ENCODE measurements at regions not wholly inside any gene's neighbourhood (a gene's known extent, or its start where the extent isn't known, plus 50 kb on each side); places are given as distances from the start of the nearest gene placed in this dataset.

- peak; percentile 70 for DNase-seq (ENCODE audit: low read depth)
- peak; percentile 91 for TF ChIP-seq CTCF (conservative IDR thresholded peaks at IDR 0.05; ENCODE audit: low read depth, low read length)
- H3K4me3 ChIP-seq (ENCODE audit: low read depth, low read length): no peak overlapping the region
These were observed 884.8 kb downstream of the EPHA4 start for GRCh38 chr2:220687231-220687843.

- no peak overlapping the region for H3K4me3 ChIP-seq (ENCODE audit: low read depth, low read length)
- no peak for DNase-seq (ENCODE audit: low read depth)
- TF ChIP-seq CTCF (conservative IDR thresholded peaks at IDR 0.05; ENCODE audit: low read depth, low read length): no peak
These were observed 876.5 kb downstream of the EPHA4 start for GRCh38 chr2:220695397-220696279.

GRCh38 chr2:220696280-220696669 lies 875.8 kb downstream of the EPHA4 start:
- no peak overlapping the region for H3K4me3 ChIP-seq (ENCODE audit: low read depth, low read length)
- DNase-seq (ENCODE audit: low read depth): no peak

GRCh38 chr2:220697011-220697410 lies 875.1 kb downstream of the EPHA4 start:
- no peak overlapping the region for H3K4me3 ChIP-seq (ENCODE audit: low read depth, low read length)
- DNase-seq (ENCODE audit: low read depth): no peak
- no peak for TF ChIP-seq CTCF (conservative IDR thresholded peaks at IDR 0.05; ENCODE audit: low read depth, low read length)

More at GRCh38 chr2:220696280-220696669, 875.8 kb downstream of the EPHA4 start:
- no peak for TF ChIP-seq CTCF (conservative IDR thresholded peaks at IDR 0.05; ENCODE audit: low read depth, low read length)

GRCh38 chr2:220701115-220701514 lies 871.0 kb downstream of the EPHA4 start:
- no peak overlapping the region for H3K4me3 ChIP-seq (ENCODE audit: low read depth, low read length)
- DNase-seq (ENCODE audit: low read depth): no peak
- TF ChIP-seq CTCF (conservative IDR thresholded peaks at IDR 0.05; ENCODE audit: low read depth, low read length): no peak

GRCh38 chr2:220703279-220703678 lies 868.8 kb downstream of the EPHA4 start:
- peak; percentile 37 for DNase-seq (ENCODE audit: low read depth)
- no peak overlapping the region for H3K4me3 ChIP-seq (ENCODE audit: low read depth, low read length)
- no peak for TF ChIP-seq CTCF (conservative IDR thresholded peaks at IDR 0.05; ENCODE audit: low read depth, low read length)

Data from choroid plexus epithelial cell (primary cell).